GM10266 (cell line): ENCODE measurements at regions not wholly inside any gene's neighbourhood (a gene's known extent, or its start where the extent isn't known, plus 50 kb on each side); places are given as distances from the start of the nearest gene placed in this dataset.

Experiments
- DNase-seq: peaks from one replicate; pipeline ENCODE4 v3.0.0; 2012; ENCODE audit errors: extremely low spot score
- CTCF ChIP-seq: IDR thresholded peaks from 2 replicates; pipeline ENCODE4 v1.5.1; 2012; ENCODE audit warnings: mild to moderate bottlenecking, low read depth; ENCODE audit not compliant: control insufficient read depth, insufficient read depth; ENCODE audit errors: missing control alignments

GRCh38 chr1:90201467-90202358 is 206.8 kb downstream of the ZNF326 start:
- TF ChIP-seq CTCF, result no peak

GRCh38 chr1:90200646-90201205 is 205.8 kb downstream of the ZNF326 start:
- no peak for DNase-seq

More at GRCh38 chr1:90201467-90202358, 206.8 kb downstream of the ZNF326 start:
- no peak for DNase-seq

GRCh38 chr1:90198616-90199332 is 203.9 kb downstream of the ZNF326 start:
- no peak for TF ChIP-seq CTCF
- no peak for DNase-seq

More at GRCh38 chr1:90200646-90201205, 205.8 kb downstream of the ZNF326 start:
- TF ChIP-seq CTCF, result no peak

- no peak for DNase-seq
Observed at GRCh38 chr1:90193116-90193515, 198.2 kb downstream of the ZNF326 start.

DNA sequence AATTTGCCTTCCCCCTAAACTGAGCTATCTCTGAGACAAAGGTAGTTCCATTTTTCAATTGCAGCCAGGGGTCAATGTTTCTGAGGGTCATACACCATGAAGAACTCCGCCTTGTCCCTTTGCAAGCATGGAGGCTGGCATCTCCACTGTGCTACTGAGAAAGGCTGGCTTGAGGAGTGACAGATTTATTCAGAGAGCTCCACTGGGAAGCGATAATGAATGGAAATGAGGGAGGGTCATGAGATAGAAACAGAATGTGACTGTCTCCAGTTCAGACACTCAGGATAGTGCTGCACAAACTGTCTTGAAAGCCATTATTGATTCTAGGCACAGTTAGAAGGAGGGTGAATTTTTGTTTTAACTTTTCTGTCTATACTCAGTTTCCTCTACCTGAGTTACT is 197.5 kb downstream of the ZNF326 start:
- DNase-seq, result no peak
- TF ChIP-seq CTCF, result no peak

More at GRCh38 chr1:90193116-90193515, 198.2 kb downstream of the ZNF326 start:
- TF ChIP-seq CTCF, result no peak

- DNase-seq, result no peak
- TF ChIP-seq CTCF, result no peak
Observed at GRCh38 chr1:90190523-90190922, 195.6 kb downstream of the ZNF326 start.
